ENCODE measurements at regions not wholly inside any gene's neighbourhood (a gene's known extent, or its start where the extent isn't known, plus 50 kb on each side); places are given as distances from the start of the nearest gene placed in this dataset.

- no peak for TF ChIP-seq CTCF (IDR thresholded peaks at IDR 0.05)
- TF ChIP-seq POLR2A (IDR thresholded peaks at IDR 0.05): no peak
These were observed 64.1 kb upstream of the CLVS2 start for GRCh38 chr6:122931916-122932315.

Measured in body of pancreas (tissue), 4 donors.